ENCODE measurements at regions not wholly inside any gene's neighbourhood (a gene's known extent, or its start where the extent isn't known, plus 50 kb on each side); places are given as distances from the start of the nearest gene placed in this dataset.

- TF ChIP-seq CTCF (IDR thresholded peaks at IDR 0.05) = no peak
- TF ChIP-seq POLR2AphosphoS5 (IDR thresholded peaks at IDR 0.05) = no peak
- TF ChIP-seq POLR2A (IDR thresholded peaks at IDR 0.05) = no peak
Observed at GRCh38 chr1:213481395-213481794, 430.4 kb downstream of the RPS6KC1 start.
